ENCODE measurements at regions not wholly inside any gene's neighbourhood (a gene's known extent, or its start where the extent isn't known, plus 50 kb on each side); places are given as distances from the start of the nearest gene placed in this dataset.

DNA sequence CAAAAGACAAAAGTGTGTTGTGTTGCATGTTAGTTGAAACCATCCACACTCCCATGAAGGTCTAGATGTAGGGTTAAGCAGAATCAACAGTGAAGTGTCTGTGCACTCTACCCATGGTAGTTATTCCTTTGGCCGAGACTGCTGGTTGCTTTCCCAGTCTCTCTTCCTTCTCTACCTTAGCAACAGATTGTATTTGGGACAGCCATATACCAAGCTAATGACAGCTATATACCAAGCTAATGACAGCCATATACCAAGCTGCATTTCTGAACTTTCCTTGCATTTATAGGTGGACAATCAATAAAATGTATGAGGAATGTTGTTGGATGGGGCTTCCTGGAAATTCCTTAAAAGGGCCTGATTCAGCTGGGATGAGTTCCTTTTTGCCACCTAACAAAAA is 80.5 kb upstream of the ENPEP start:
- TF ChIP-seq CTCF (IDR thresholded peaks at IDR 0.05) (no peak), POLR2A (IDR thresholded peaks at IDR 0.05) (no peak), POLR2AphosphoS5 (IDR thresholded peaks at IDR 0.05) (no peak), EP300 (IDR thresholded peaks at IDR 0.05) (no peak)
